PC-3 (cell line): ENCODE measurements at regions not wholly inside any gene's neighbourhood (a gene's known extent, or its start where the extent isn't known, plus 50 kb on each side); places are given as distances from the start of the nearest gene placed in this dataset.

Experiments
- ATAC-seq: fragments of 200-7000 bp; cut with Tn5 transposase; 2 replicates; pipeline ENCODE4 v1.9.1; 2020; ENCODE audit warnings: mild to moderate bottlenecking, moderate library complexity
- BruUV-seq: library from RNA; stranded (reverse); fragments of 400-500 nt; replicated peaks from 2 replicates; lab custom pipeline; 2021; lab: Mats Ljungman, UMichigan
- CTCF ChIA-PET: fragments of 300-600 bp; sonication (Branson Sonifier 250); formaldehyde crosslinking; loops from one replicate; lab custom pipeline; 2022; ENCODE audit warnings: antibody characterized with exemption; lab: Charles Lee
- POLR2A ChIA-PET: fragments of 300-600 bp; sonication (Branson Sonifier 250); formaldehyde crosslinking; loops from one replicate; lab custom pipeline; 2022; ENCODE audit warnings: antibody characterized with exemption; ENCODE audit not compliant: unreplicated experiment; lab: Charles Lee
- DNase-seq: peaks from one replicate; pipeline ENCODE4 v3.0.0-alpha.2; 2015
- H2AFZ ChIP-seq: fragments of 300-600 bp; sonication (generic); 2 replicates; pipeline ENCODE4 v1.6.0; 2016; ENCODE audit warnings: antibody characterized with exemption, low read length
- H3F3A ChIP-seq: fragments of 300-600 bp; sonication (generic); one replicate; pipeline ENCODE4 v1.6.0; 2017; ENCODE audit warnings: antibody characterized with exemption, low read length, control low read depth, mild to moderate bottlenecking; ENCODE audit not compliant: unreplicated experiment
- H3K27ac ChIP-seq: fragments of 300-600 bp; sonication (generic); 2 replicates; pipeline ENCODE4 v1.5.1; 2016; ENCODE audit warnings: mild to moderate bottlenecking, low read length
- H3K27me3 ChIP-seq: fragments of 300-600 bp; sonication (generic); 2 replicates; pipeline ENCODE4 v1.6.1; 2016; ENCODE audit warnings: low read length, mixed read lengths
- H3K36me3 ChIP-seq: fragments of 300-600 bp; sonication (generic); 2 replicates; pipeline ENCODE4 v1.6.1; 2016; ENCODE audit warnings: low read depth, mixed run types, low read length, mixed read lengths
- H3K4me1 ChIP-seq: fragments of 300-600 bp; sonication (generic); 2 replicates; pipeline ENCODE4 v1.5.1; 2016; ENCODE audit warnings: low read length; ENCODE audit not compliant: insufficient read depth
- H3K4me2 ChIP-seq: fragments of 300-600 bp; sonication (generic); 2 replicates; pipeline ENCODE4 v1.6.0; 2016; ENCODE audit warnings: low read length
- H3K4me3 ChIP-seq: fragments of 300-600 bp; sonication (generic); 2 replicates; pipeline ENCODE4 v1.5.1; 2016; ENCODE audit warnings: mild to moderate bottlenecking, low read length, mixed read lengths
- H3K79me2 ChIP-seq: fragments of 300-600 bp; sonication (generic); 2 replicates; pipeline ENCODE4 v1.6.1; 2017; ENCODE audit warnings: low read length, mixed read lengths
- H3K9ac ChIP-seq: fragments of 300-600 bp; sonication (generic); 2 replicates; pipeline ENCODE4 v1.6.0; 2016; ENCODE audit warnings: mild to moderate bottlenecking, low read length
- H3K9me2 ChIP-seq: fragments of 300-600 bp; sonication (generic); replicated peaks from 2 replicates; pipeline ENCODE4 v1.6.1; 2016; ENCODE audit warnings: mixed run types, low read length, mixed read lengths
- H3K9me3 ChIP-seq: fragments of 300-600 bp; sonication (generic); 2 replicates; pipeline ENCODE4 v1.6.1; 2016; ENCODE audit warnings: low read length, mixed read lengths
- H4K20me1 ChIP-seq: fragments of 300-600 bp; sonication (generic); 2 replicates; pipeline ENCODE4 v1.6.1; 2016; ENCODE audit warnings: low read length, mixed read lengths
- CTCF ChIP-seq: fragments of 300-600 bp; sonication (generic); conservative IDR thresholded peaks from 2 replicates; pipeline ENCODE4 v1.5.1; 2017; ENCODE audit warnings: antibody characterized with exemption, low read depth, mild to moderate bottlenecking, low read length
- EZH2 ChIP-seq: fragments of 300-600 bp; sonication (generic); IDR thresholded peaks from one replicate; pipeline ENCODE4 v1.6.1; 2017; ENCODE audit warnings: antibody characterized with exemption, mild to moderate bottlenecking, low read length; ENCODE audit not compliant: unreplicated experiment
- EZH2phosphoT487 ChIP-seq: fragments of 300-600 bp; sonication (generic); IDR thresholded peaks from 2 replicates; pipeline ENCODE4 v1.6.1; 2018; ENCODE audit warnings: mild to moderate bottlenecking, antibody characterized with exemption, low read length, borderline replicate concordance
- intact Hi-C: fragments of 100-400 bp; cut with micrococcal nuclease; formaldehyde crosslinking; loops from 2 replicates; pipeline ENCODE4 v1.9.0; 2023

GRCh38 chr5:166341740-166342337 lies 1949.6 kb upstream of the WWC1 start:
- Histone ChIP-seq H3K27me3 (no peaks in the 10 kb centered on the region), H2AFZ (no peak overlapping the region), H3K9me2 (no peaks in the 10 kb centered on the region), H3K9ac (no peak overlapping the region), H3K79me2 (no peaks in the 10 kb centered on the region), H3F3A (no peaks in the 10 kb centered on the region), H3K36me3 (no peaks in the 10 kb centered on the region), H4K20me1 (no peaks in the 10 kb centered on the region), H3K9me3 (0 out of 2 replicates have a peak, but pooled peaks cover 6% of the 10 kb centered on the region), H3K4me1 (no peaks in the 10 kb centered on the region), H3K27ac (no peak overlapping the region), H3K4me3 (no peak overlapping the region), H3K4me2 (no peak overlapping the region)
- no peak for ATAC-seq
- intact Hi-C loops = no loop called here
- no peak for TF ChIP-seq EZH2phosphoT487
- 0 out of 2 replicates have a peak, but pooled peaks have one; percentile 19 for TF ChIP-seq CTCF
- POLR2A ChIA-PET = no interaction called here
- DNase-seq = no peak
- CTCF ChIA-PET = no interaction called here
- no TSS peak for BruUV-seq

GRCh38 chr5:166342402-166342801 lies 1949.0 kb upstream of the WWC1 start:
- no peak for DNase-seq
- POLR2A ChIA-PET = no interaction called here
- Histone ChIP-seq H3K27ac (no peak overlapping the region), H3K4me3 (no peak overlapping the region), H3F3A (no peaks in the 10 kb centered on the region), H3K9me3 (0 out of 2 replicates have a peak, but pooled peaks cover 6% of the 10 kb centered on the region), H3K36me3 (no peaks in the 10 kb centered on the region), H3K4me1 (no peaks in the 10 kb centered on the region), H3K79me2 (no peaks in the 10 kb centered on the region), H4K20me1 (no peaks in the 10 kb centered on the region), H3K9me2 (no peaks in the 10 kb centered on the region), H3K4me2 (no peak overlapping the region), H2AFZ (no peak overlapping the region), H3K9ac (no peak overlapping the region), H3K27me3 (no peaks in the 10 kb centered on the region)
- CTCF ChIA-PET = no interaction called here
- intact Hi-C loops = no loop called here
- no peak for ATAC-seq
- no TSS peak for BruUV-seq
- no peak for TF ChIP-seq EZH2phosphoT487
- no peak for TF ChIP-seq CTCF
- TF ChIP-seq EZH2 = no peak

GRCh38 chr5:166346726-166347374 lies 1944.6 kb upstream of the WWC1 start:
- no peak overlapping the region for H3K4me2 ChIP-seq
- H4K20me1 ChIP-seq = no peaks in the 10 kb centered on the region
- H3K4me1 ChIP-seq = no peaks in the 10 kb centered on the region
- POLR2A ChIA-PET = no interaction called here
- H3K9ac ChIP-seq = no peak overlapping the region
- ATAC-seq (no peak), DNase-seq (no peak)
- TF ChIP-seq CTCF (no peak), EZH2phosphoT487 (no peak), EZH2 (no peak)
- H3K9me3 ChIP-seq = no peaks in the 10 kb centered on the region
- no peak overlapping the region for H3K4me3 ChIP-seq
- no peak overlapping the region for H2AFZ ChIP-seq
- H3K27ac ChIP-seq = no peak overlapping the region
- no peaks in the 10 kb centered on the region for H3F3A ChIP-seq
- no peaks in the 10 kb centered on the region for H3K79me2 ChIP-seq
- no TSS peak for BruUV-seq
- intact Hi-C loops = no loop called here
- H3K9me2 ChIP-seq = no peaks in the 10 kb centered on the region
- H3K27me3 ChIP-seq = no peaks in the 10 kb centered on the region
- CTCF ChIA-PET = no interaction called here
- H3K36me3 ChIP-seq = no peaks in the 10 kb centered on the region
